HG02938 (cell line): ENCODE measurements at regions not wholly inside any gene's neighbourhood (a gene's known extent, or its start where the extent isn't known, plus 50 kb on each side); places are given as distances from the start of the nearest gene placed in this dataset.

Experiments
- ATAC-seq: cut with Tn5 transposase; IDR thresholded peaks from one replicate; pipeline ENCODE4 v1.9.1; 2021; ENCODE audit warnings: mild to moderate bottlenecking, moderate library complexity; ENCODE audit not compliant: unreplicated experiment

DNA sequence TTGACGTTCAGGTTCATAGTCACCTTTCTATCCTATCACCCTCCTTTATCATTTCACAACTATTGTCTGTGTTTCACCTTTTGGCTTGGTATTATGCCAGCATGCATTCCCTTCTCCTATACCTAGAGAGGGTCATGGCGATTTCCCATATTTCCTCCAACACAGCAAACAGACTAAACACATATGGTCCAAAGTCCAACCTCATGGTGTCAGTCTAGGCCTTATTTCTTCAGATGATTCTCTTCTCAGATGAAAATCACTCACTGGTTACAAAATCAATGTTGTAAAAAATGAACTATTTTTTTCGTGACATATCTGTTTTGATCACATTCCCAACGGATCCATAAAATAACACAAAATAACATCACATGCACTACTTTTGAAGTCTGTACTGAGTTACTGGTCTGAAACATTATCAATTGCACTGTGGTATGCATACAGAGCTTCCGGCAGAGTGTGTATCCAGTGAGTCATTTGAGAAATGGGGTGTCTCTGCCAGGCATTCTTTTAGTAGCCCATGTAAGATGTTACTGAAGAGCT lies 204.8 kb upstream of the GALNT5 start:
- no peak for ATAC-seq

- no peak for ATAC-seq
These were observed 203.6 kb upstream of the GALNT5 start for GRCh38 chr2:157053876-157054275.

DNA sequence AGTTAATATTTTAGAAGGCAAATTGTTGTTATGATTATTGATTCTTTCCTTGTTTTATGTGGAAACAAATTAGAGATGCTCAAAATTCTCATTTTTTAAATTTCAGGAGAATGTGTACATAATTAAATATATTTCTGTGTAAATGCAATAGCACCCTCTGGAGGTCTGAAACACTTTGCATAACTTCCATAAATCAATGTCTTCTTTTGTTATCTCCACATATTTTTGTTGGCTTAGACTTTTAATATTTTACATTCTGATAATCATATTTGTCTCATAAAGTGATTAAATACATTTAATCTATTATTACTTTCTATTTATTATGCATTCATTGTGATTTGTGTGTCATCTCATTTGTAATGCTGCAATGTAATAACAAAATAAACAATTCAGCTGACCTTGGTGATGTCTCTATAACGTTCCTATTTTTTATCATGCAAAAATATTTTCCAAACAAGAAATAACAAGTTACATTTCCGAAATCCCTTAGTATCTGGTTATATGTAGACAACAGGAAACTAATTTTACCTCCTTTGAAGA lies 201.8 kb upstream of the GALNT5 start:
- ATAC-seq, result no peak

DNA sequence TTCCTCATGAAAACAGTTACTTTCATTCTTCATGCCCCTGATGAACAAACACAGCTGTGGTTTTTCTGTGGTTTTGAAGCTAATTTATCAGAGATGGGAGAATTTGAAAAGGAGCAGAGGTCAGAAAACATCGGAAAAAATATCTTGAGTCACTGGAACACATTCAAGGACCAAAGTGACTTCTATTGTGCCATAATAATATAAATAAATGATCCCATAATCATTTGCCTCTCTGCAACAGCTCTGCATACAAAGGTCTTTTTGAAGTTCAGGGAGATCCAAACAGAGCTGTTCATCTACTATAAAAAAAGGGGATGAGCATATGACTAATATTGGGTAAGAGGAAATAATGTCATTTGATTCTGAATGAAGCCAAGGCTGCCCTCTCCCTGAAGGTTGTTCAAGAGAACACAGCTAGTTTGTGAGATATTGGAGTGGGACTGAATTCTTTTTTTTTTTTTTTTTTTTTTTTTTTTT lies 201.3 kb upstream of the GALNT5 start:
- ATAC-seq, result no peak

GRCh38 chr2:157058161-157058560 lies 199.3 kb upstream of the GALNT5 start:
- ATAC-seq, result no peak

- no peak for ATAC-seq
These were observed 198.5 kb upstream of the GALNT5 start for GRCh38 chr2:157059036-157059435.

DNA sequence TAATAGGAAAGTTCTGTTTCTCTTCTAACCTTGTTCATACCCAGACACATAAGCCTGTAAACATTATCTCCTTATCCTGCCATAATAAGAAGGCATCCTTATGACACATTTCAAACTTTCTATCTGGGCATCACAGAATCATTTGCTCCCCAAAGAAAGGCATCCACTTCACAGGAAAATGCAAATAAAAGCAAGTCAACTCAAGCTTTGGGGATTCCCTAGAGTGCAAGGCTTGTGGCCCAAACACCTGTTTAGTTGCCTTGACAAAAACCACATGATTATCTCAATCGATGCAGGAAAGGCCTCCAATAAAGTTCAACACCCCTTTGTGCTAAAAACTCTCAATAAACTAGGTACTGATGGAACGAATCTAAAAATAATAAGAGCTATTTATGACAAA lies 195.7 kb upstream of the GALNT5 start:
- peak; percentile 95 for ATAC-seq

DNA sequence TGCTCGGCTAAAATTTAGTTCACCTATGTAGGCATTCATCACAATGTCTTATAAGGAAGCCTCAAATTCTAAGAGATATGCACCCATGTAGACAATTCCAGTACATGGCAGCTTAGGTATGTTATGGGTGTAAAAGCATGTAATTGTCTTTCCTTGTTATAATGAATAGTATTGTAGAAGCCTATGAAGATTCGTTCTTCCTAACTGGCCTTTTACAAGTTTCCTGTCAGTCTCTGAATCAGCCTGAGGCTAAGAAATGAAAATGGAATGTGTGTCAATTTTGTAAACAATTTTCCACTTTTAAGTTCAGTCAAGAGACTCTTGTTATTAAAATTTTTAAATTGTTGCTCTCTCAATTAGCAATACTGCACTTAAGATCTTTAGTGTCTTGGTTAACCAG lies 189.9 kb upstream of the GALNT5 start:
- no peak for ATAC-seq

GRCh38 chr2:157068237-157068636 lies 189.3 kb upstream of the GALNT5 start:
- no peak for ATAC-seq

DNA sequence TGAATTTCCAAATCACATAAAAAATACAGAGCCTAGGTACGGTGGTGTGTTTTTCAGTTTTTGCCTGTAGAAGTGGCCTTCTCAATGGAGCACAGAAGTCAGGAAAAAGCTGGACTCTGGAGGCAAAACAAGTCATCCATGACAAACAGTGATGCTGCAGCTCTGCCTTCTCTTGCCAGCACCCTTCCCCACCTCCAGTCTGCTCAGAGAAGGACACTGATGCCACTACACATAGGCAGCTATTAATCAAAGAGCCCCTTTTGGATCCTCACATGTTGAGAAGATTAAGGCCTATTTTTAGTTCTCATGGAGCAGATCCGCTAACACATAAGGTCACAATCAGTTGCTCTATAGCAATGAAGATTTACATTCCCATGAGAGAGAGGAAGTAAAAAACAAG lies 181.6 kb upstream of the GALNT5 start:
- ATAC-seq, result no peak

DNA sequence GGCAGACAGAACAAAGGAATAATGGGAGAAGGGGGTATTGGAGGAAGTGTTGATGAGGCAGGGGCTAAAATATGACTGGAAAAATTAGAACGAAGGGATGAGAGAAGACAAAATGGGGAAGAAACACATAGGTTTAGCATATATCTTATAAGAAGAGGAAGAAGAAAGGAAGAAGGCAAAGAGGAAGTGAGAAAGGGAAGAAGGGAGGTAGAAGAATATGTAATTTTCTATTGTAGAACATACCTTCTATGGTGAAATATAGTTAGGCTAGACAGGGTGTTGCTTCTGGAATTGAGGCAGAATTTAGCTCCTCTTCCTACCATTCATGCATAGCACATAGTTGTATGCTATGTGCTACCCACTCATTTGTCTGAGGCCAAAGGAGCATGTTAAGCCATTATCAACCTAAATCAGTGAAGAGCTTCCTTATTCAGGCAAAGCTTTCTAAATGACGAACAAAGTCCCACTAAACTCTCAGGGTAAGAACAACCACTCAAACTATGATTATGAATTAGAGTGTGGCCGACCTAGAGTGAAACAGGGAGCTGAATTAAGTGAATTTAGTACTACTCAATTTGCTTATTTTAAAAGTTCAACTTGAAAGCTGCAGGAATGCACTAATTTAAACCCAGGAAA lies 180.9 kb upstream of the GALNT5 start:
- no peak for ATAC-seq

DNA sequence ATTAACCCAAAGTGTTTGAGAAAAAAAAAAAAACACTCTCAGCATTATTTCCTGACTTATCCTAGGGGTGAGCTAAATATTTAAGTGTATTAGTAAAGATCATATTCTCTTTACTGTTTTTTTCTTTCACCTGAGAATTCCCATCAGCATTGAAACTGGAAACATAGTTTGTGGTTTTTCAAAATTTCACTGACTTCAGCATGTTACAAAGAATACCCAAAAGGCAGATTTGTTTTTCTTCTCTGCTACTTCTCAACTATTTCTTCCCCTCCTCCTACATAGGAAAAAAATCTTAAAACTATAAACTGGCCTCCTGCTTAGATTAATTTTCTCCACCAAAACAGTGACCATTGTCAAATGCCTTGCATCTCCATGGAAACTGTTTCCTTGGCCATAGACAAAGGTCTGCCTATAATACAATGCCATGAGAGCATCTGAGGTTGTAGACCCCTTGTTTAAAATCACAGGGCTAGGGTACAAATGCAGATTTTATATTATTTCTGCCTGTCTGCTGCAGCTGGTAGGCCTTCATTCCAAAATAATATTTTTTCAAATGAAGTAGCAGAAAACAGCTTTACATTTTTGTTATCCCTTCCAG lies 179.7 kb upstream of the GALNT5 start:
- ATAC-seq, result no peak

DNA sequence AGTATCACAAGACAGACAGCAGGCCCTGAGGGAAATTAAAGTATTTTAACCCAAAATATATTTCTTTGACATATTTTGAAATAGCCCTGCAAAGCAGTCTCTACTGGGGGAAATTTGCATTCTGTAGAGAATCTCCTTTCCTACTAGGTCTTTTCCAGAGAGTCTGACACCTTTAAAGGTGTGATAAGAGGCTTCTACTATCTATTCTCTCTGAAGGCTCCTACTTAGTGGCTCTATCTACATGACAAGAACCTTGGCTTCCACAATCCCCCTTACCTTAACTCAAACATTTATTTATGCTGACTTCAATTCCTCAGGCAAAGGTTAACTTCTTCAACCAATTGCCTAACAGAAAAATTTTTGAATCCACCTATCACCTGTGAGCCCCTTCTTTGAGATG lies 174.6 kb upstream of the GALNT5 start:
- ATAC-seq, result no peak

- no peak for ATAC-seq
These were observed 172.0 kb upstream of the GALNT5 start for GRCh38 chr2:157085522-157085921.

DNA sequence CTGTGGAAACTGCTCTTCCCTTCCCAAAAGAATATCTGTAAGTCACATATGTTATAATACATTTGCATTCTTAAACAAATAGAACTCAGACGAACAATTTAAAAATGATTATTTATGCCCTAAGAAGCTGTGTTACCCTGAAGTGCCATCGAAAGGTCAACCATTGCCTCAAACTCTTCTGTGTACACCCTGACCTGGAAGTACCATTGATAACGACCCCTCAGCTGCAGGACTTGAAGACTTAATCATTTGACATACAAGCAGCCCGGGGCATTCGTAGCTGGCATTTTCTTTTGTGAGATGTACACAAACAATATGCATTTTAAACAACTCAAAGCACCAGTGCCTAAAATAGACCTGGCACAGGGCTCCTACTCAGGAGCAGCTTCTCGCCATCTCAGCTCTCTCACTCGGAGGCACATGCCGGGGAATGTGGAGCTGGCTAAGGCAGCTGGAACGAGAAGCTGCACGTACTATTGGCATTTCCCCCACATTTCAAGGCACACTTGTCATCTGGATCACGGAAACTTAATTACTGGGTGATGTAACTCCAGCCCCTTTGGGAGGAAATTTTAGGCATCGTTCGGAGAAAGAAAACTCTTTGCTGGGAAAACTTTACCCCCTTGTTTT lies 170.0 kb upstream of the GALNT5 start:
- ATAC-seq, result no peak

- peak; percentile 58 for ATAC-seq
These were observed 163.8 kb upstream of the GALNT5 start for GRCh38 chr2:157093666-157094065.

- ATAC-seq, result no peak
These were observed 152.1 kb upstream of the GALNT5 start for GRCh38 chr2:157105372-157105771.

DNA sequence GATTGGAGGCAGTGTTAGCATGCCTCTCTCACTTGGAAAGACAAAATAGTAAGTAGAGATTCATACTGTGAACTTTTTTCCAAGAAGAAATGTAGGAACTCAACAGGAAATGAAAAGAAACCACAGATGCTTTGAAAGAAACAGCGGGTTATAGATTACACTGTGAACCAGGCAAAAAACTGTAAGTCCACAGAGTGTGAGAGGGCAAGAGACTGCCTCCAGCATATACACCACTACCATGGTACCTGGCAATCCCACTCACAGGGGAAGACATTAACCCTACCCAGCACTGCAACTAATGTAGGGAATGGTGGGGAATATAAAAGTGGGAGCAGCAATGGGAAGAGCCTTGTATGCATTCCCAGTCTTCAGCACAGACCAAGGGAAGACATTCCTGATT lies 150.6 kb upstream of the GALNT5 start:
- no peak for ATAC-seq

GRCh38 chr2:157107460-157107859 lies 150.0 kb upstream of the GALNT5 start:
- ATAC-seq, result no peak

DNA sequence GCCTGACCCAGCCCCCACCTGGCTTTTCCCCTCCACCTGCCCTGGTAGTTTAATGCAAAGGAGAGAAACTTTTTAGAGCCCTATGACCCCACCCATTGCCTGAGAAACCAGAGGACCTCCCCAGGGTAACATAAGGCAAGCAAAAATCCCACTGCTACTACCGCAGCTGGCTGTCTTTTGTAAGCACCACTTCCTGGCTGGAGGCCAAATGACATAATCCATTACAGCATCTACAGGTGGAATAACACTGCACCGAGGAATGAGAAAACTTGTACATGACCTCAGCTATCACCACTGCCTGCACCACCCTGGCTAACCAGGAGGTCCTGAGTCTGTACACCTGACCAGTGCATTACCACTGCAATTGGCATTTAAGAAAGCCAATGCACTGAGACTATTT lies 149.6 kb upstream of the GALNT5 start:
- ATAC-seq, result no peak

DNA sequence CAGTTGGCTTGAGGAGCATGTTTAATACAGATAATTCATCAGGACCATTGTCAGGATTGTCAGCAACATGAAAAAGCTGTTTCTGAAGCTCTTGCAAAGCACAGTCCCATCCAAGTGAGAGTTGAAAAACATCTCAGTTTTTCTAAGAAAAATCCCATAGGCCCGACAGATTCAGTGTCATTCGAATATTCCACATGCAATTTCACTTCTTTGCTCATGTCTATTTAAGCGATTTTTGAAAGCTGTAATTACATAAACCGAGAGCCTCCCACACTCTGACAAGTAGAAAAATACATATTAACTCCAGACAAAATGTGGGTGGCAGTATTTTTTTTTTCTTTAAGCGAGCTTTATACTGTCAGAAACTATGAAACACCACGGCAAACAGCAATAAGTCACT lies 134.7 kb upstream of the GALNT5 start:
- no peak for ATAC-seq

- no peak for ATAC-seq
These were observed 132.8 kb upstream of the GALNT5 start for GRCh38 chr2:157124731-157125130.
